Neural crest cell (in vitro differentiated cells): ENCODE measurements at regions not wholly inside any gene's neighbourhood (a gene's known extent, or its start where the extent isn't known, plus 50 kb on each side); places are given as distances from the start of the nearest gene placed in this dataset.

Experiments used
- DNase-seq: peaks from one replicate; pipeline ENCODE4 v3.0.0; 2021; ENCODE audit warnings: low read depth, mixed read lengths, low spot score
- H3K27ac Mint-ChIP-seq: one replicate; pipeline ENCODE4 v1.8.0; 2021; ENCODE audit warnings: mild to moderate bottlenecking, mixed read lengths; ENCODE audit not compliant: unreplicated experiment
- H3K27me3 Mint-ChIP-seq: 2 replicates; pipeline ENCODE4 v1.8.0; 2021; ENCODE audit warnings: low read depth, mild to moderate bottlenecking, mixed read lengths
- H3K36me3 Mint-ChIP-seq: 2 replicates; pipeline ENCODE4 v1.8.0; 2021; ENCODE audit warnings: low read depth, mild to moderate bottlenecking, mixed read lengths
- H3K4me1 Mint-ChIP-seq: 2 replicates; pipeline ENCODE4 v1.8.0; 2021; ENCODE audit warnings: mixed read lengths
- H3K4me3 Mint-ChIP-seq: one replicate; pipeline ENCODE4 v1.8.0; 2021; ENCODE audit warnings: mild to moderate bottlenecking, mixed read lengths
- H3K9me3 Mint-ChIP-seq: 2 replicates; pipeline ENCODE4 v1.8.0; 2021; ENCODE audit warnings: mixed read lengths
- CTCF ChIP-seq: fragments of 200-600 bp; sonication (generic); conservative IDR thresholded peaks from 2 replicates; pipeline ENCODE4 v1.5.0; 2021; ENCODE audit warnings: antibody characterized with exemption, mild to moderate bottlenecking

GRCh38 chr17:33667671-33668070 lies 374.6 kb upstream of the ASIC2 start:
- Mint-ChIP-seq H3K4me1 (peaks cover 3% of the 10 kb centered on the region), H3K27me3 (peaks cover 13% of the 10 kb centered on the region), H3K27ac (no peak overlapping the region), H3K36me3 (no peaks in the 10 kb centered on the region), H3K4me3 (no peak overlapping the region), H3K9me3 (no peaks in the 10 kb centered on the region)
- no peak for TF ChIP-seq CTCF
- DNase-seq: no peak

GRCh38 chr17:33668516-33668915 lies 375.4 kb upstream of the ASIC2 start:
- no peak overlapping the region for H3K27ac Mint-ChIP-seq
- peaks cover 3% of the 10 kb centered on the region for H3K4me1 Mint-ChIP-seq
- DNase-seq: no peak
- peaks cover 17% of the 10 kb centered on the region for H3K27me3 Mint-ChIP-seq
- H3K4me3 Mint-ChIP-seq: no peak overlapping the region
- H3K36me3 Mint-ChIP-seq: no peaks in the 10 kb centered on the region
- H3K9me3 Mint-ChIP-seq: no peaks in the 10 kb centered on the region
- no peak for TF ChIP-seq CTCF

- no peaks in the 10 kb centered on the region for H3K36me3 Mint-ChIP-seq
These were observed 378.4 kb upstream of the ASIC2 start for GRCh38 chr17:33671491-33671890.

GRCh38 chr17:33674685-33675084 lies 381.6 kb upstream of the ASIC2 start:
- Mint-ChIP-seq H3K9me3 (no peaks in the 10 kb centered on the region), H3K27me3 (peaks cover 27% of the 10 kb centered on the region)

More at GRCh38 chr17:33671491-33671890, 378.4 kb upstream of the ASIC2 start:
- Mint-ChIP-seq H3K9me3 (no peaks in the 10 kb centered on the region), H3K27ac (no peak overlapping the region), H3K4me1 (no peaks in the 10 kb centered on the region), H3K4me3 (no peak overlapping the region), H3K27me3 (peaks cover 25% of the 10 kb centered on the region)
- no peak for DNase-seq
- TF ChIP-seq CTCF: no peak

GRCh38 chr17:33676444-33676843 lies 383.3 kb upstream of the ASIC2 start:
- H3K36me3 Mint-ChIP-seq: no peaks in the 10 kb centered on the region
- H3K4me1 Mint-ChIP-seq: no peaks in the 10 kb centered on the region
- no peak for DNase-seq
- H3K27me3 Mint-ChIP-seq: peaks cover 21% of the 10 kb centered on the region
- TF ChIP-seq CTCF: no peak
- no peak overlapping the region for H3K4me3 Mint-ChIP-seq
- no peaks in the 10 kb centered on the region for H3K9me3 Mint-ChIP-seq
- H3K27ac Mint-ChIP-seq: no peak overlapping the region

More at GRCh38 chr17:33674685-33675084, 381.6 kb upstream of the ASIC2 start:
- Mint-ChIP-seq H3K36me3 (no peaks in the 10 kb centered on the region), H3K27ac (no peak overlapping the region), H3K4me1 (no peaks in the 10 kb centered on the region), H3K4me3 (no peak overlapping the region)
- TF ChIP-seq CTCF: peak; percentile 84
- peak; percentile 72 for DNase-seq

- Mint-ChIP-seq H3K4me3 (no peak overlapping the region), H3K27me3 (peaks cover 9% of the 10 kb centered on the region), H3K36me3 (no peaks in the 10 kb centered on the region), H3K4me1 (no peaks in the 10 kb centered on the region), H3K27ac (no peak overlapping the region), H3K9me3 (no peaks in the 10 kb centered on the region)
- no peak for DNase-seq
- no peak for TF ChIP-seq CTCF
These were observed 386.5 kb upstream of the ASIC2 start for GRCh38 chr17:33679595-33679994.
